ENCODE measurements at regions not wholly inside any gene's neighbourhood (a gene's known extent, or its start where the extent isn't known, plus 50 kb on each side); places are given as distances from the start of the nearest gene placed in this dataset.

DNA sequence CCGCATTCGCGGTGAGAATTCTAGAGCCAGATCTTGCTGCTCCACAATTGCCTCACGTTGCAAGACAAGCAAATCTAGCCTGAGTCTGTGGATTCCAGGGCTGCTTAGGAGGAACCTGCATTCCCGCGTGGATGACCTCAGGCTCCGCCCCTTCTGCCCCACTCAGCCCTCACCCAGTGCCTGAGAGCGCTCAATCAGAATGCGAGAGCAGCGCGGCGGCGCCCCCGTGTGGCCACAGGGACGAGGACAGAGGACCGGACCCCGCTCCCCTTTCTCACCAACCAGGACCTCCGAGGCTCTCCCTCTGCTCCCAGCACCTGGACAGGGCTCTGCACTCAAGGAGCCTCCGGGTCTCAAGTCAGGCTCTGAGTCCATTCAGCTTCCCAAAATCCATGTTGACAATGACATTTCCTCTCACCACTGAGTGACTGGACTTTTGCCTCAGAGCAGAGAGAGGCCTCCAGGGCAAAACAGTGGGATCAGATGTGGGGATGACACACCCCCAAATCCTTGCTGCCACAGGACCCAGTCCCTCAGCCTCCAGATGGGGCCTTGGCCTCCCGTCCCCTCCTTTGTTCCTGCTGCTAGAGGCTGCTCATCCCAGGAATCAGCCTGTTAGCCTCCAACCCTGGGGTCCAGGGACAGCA, 52.0 kb downstream of the RPP21 start:
- DNase-seq = peak; percentile 74

DNA sequence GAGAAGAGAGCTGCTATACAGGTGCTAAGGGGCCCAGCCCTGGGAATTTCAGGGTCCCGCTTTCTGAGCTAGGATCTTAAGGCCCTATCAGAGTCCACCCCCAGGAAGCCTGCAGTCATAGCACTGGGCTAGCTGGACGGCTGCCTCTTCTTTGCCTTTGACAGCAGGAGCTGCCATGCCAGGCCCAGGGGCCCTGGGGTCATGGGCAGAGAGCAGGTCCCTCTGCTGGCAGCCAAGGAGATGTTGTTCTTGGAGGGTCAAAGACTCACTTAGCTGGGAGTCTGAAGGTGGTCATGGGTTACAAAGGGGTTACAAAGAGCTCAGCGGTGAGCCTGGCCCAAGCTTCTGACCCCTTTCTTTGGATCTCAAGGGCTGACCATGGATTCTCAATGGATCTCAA, 52.7 kb downstream of the RPP21 start:
- DNase-seq = no peak

DNA sequence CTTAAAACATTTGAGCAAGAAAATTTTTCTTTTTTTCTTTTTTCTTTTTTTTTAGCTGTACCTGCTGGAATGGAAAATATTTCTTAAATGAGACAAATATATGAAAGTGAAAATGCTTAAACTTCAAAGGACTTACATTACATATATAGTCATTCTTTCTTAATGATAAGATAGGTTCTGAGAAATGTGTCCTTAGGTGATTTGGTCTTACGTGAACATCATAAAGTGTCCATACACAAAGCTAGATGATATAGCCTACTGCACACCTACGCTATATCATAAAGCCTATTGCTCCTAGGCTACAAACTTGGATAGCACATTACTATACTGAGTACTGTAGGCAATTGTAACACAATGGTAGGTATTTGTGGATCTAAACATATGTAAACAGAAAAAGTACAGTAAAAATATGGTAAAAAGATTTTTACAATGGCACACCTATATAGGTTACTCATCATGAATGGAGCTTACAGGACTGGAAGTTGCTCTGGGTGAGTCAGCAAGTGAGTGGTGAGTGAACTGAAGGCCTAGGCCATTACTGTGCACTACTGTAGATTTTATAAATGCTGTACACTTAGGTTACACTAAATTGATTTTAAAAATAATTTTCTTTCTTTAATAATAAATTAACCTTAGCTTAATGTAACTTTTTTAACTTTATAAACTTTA, 54.6 kb downstream of the RPP21 start:
- DNase-seq = no peak

DNA sequence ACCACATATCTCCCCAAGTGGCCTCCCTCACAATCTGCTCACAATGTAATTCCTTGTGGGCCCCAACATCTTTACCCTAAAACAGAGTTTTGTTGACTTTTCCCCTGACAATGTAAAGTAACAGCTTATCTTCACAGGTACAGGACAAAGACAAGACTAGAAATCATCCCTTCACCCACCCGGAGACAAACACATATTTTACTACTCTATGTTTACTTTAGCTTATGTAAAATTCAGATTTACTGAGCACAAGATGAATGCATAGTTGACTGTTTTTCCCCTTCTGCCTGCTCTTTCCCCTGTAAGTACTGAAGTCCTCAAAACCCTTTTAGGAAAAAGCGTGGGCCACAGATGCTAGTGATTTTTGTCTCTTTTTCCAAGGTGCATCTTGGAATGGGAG, 61.0 kb downstream of the RPP21 start:
- no peak for DNase-seq

DNA sequence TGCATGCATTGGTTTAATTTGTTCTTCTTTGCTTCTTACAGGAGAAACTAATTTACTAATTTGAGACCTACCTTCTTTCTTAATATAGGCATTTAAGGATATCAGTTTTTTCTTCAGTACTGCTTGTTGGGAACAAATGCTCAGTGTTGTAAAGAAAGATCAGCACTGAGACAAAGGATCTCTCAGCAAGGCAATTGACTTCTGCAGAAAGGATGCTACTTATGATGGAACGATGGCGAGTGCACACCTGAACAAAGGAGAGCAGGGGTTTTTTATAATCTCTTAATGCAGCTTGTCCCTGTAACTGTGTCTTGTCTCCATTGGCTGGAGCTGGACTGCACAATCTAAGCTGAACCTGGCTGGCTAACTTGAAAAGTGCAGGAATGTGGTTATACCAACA, 64.2 kb downstream of the RPP21 start:
- DNase-seq = no peak

DNA sequence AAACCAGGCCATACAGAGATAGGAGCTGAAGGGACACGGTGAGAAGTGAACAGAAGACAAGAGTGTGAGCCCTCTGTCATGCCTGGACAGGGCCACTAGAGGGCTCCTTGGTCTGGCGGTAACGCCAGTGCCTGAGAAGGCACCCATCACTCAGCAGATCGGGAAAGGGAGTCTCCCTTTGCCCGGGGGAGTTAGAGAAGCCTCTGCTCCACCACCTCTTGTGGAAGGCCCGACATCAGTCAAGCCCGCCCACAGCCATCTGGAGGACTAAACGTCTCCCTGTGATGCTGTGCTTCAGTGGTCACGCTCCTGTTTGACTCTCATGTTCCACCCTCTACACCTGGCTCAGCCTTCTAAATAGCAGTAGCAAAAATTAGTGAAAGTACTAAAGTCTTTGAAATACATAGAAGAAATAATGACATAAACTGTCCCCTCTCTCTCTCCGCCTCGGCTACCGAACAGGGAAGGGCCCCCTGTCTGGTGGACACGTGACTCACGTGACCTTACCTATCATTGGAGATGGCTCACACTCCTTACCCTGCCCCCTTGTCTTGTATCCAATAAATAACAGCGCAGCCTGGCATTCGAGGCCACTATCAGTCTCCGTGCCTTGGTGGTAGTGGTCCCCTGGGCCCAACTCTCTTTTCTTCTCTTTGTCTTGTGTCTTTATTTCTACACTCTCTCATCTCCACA, 66.7 kb downstream of the RPP21 start:
- DNase-seq = peak; percentile 36

DNA sequence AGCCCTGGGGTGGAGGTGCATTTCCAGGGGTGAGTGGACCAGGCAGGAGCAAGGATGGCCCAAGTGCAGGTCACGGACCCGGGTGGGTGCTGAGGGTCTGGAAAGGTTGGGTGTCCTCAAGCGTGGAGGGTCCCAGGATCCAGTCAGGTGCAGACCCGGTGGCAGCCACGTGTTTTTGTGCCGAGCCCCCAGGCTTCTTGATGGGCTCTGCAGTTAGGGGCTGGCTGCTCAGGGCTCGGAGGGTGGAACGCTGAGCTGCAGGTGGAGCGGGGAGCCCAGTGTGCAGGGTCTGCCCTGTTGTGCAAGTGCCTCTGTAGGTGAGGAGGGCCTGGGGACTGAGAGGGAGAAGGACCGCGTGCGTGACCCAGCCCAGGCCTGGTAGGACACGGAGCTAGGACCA, 70.9 kb upstream of the HLA-E start:
- no peak for DNase-seq

DNA sequence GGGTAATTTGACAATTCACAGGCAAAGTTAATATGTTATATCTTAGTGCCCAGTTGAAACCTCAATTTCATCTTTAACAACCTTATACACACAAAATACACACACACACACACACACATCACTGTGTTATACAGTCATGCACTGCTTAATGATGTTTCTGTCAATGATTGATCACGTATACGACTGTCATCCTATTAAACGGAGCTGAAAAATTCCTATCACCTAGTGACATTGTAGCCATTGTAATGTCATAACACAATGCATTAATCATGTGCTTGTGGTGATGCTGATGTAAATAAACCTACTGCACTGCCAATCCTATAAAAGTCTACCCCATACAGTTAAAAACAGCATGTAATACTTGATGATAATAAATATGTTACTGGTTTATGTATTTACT, 64.8 kb upstream of the HLA-E start:
- DNase-seq = no peak

Data from NCI-H345 (cell line).